Sciatic nerve (tissue), 2 donors: ENCODE measurements at regions not wholly inside any gene's neighbourhood (a gene's known extent, or its start where the extent isn't known, plus 50 kb on each side); places are given as distances from the start of the nearest gene placed in this dataset.

Experiments used
- ATAC-seq: fragments of 200-7000 bp; cut with Tn5 transposase; one replicate; pipeline ENCODE4 v1.9.1; 2020; ENCODE audit warnings: mild to moderate bottlenecking, moderate library complexity
- DNase-seq: peaks from one replicate; pipeline ENCODE4 v3.0.0-alpha.2; 2020; ENCODE audit warnings: low spot score
- intact Hi-C: fragments of 100-400 bp; cut with DNase I; formaldehyde crosslinking; loops from one replicate; pipeline ENCODE4 v1.14.2; 2022
- donor health status: DM: no; HTN: no; CAD: no.
- donor health status: DM: no; HTN: no; CAD: no.

GRCh38 chr6:54003316-54003715 is 107.9 kb upstream of the MLIP start:
- intact Hi-C loops, result no loop called here
- DNase-seq (no peak), ATAC-seq (no peak)

- DNase-seq (no peak), ATAC-seq (no peak)
- intact Hi-C loops, result no loop called here
Measured at GRCh38 chr6:54008589-54008988, 102.7 kb upstream of the MLIP start.

- intact Hi-C loops, result no loop called here
- no peak for ATAC-seq
- DNase-seq, result no peak
Measured at GRCh38 chr6:54009052-54009654, 102.1 kb upstream of the MLIP start.

GRCh38 chr6:54010340-54011276 is 100.6 kb upstream of the MLIP start:
- DNase-seq (no peak), ATAC-seq (peak; percentile 87)
- intact Hi-C loops, result no loop called here

- ATAC-seq (peak; percentile 8), DNase-seq (no peak)
- intact Hi-C loops, result no loop called here
Measured at GRCh38 chr6:54011277-54011648, 100.0 kb upstream of the MLIP start.

GRCh38 chr6:54013966-54014365 is 97.3 kb upstream of the MLIP start:
- intact Hi-C loops, result no loop called here
- DNase-seq, result no peak
- ATAC-seq, result no peak

GRCh38 chr6:54014440-54014839 is 96.8 kb upstream of the MLIP start:
- intact Hi-C loops, result no loop called here
- ATAC-seq, result no peak
- no peak for DNase-seq

GRCh38 chr6:54017877-54018276 is 93.4 kb upstream of the MLIP start:
- DNase-seq, result no peak
- intact Hi-C loops, result no loop called here
- ATAC-seq, result no peak

- no peak for ATAC-seq
- no peak for DNase-seq
- intact Hi-C loops, result no loop called here
Measured at GRCh38 chr6:54018722-54019121, 92.5 kb upstream of the MLIP start.

- intact Hi-C loops, result no loop called here
- ATAC-seq (no peak), DNase-seq (no peak)
Measured at GRCh38 chr6:54019860-54020259, 91.4 kb upstream of the MLIP start.

GRCh38 chr6:54020334-54020733 is 90.9 kb upstream of the MLIP start:
- ATAC-seq (no peak), DNase-seq (no peak)
- intact Hi-C loops, result no loop called here

GRCh38 chr6:54026652-54027400 is 84.4 kb upstream of the MLIP start:
- intact Hi-C loops, result no loop called here
- DNase-seq, result no peak
- ATAC-seq, result no peak

GRCh38 chr6:54028170-54028569 is 83.1 kb upstream of the MLIP start:
- no peak for ATAC-seq
- intact Hi-C loops, result no loop called here
- DNase-seq, result no peak

- intact Hi-C loops, result no loop called here
- DNase-seq (no peak), ATAC-seq (no peak)
Measured at GRCh38 chr6:54029187-54029586, 82.1 kb upstream of the MLIP start.

GRCh38 chr6:54031169-54031568 is 80.1 kb upstream of the MLIP start:
- intact Hi-C loops, result no loop called here
- ATAC-seq, result no peak
- no peak for DNase-seq

- no peak for ATAC-seq
- intact Hi-C loops, result no loop called here
- DNase-seq, result no peak
Measured at GRCh38 chr6:54037277-54037779, 73.9 kb upstream of the MLIP start.

GRCh38 chr6:54040545-54040944 is 70.7 kb upstream of the MLIP start:
- ATAC-seq (no peak), DNase-seq (no peak)
- intact Hi-C loops, result no loop called here

- ATAC-seq (no peak), DNase-seq (no peak)
- intact Hi-C loops, result no loop called here
Measured at GRCh38 chr6:54041239-54041638, 70.0 kb upstream of the MLIP start.

GRCh38 chr6:54043360-54043759 is 67.9 kb upstream of the MLIP start:
- ATAC-seq (no peak), DNase-seq (no peak)
- intact Hi-C loops, result no loop called here

- intact Hi-C loops, result no loop called here
- no peak for DNase-seq
- no peak for ATAC-seq
Measured at GRCh38 chr6:54044059-54044458, 67.2 kb upstream of the MLIP start.
